ENCODE measurements at regions not wholly inside any gene's neighbourhood (a gene's known extent, or its start where the extent isn't known, plus 50 kb on each side); places are given as distances from the start of the nearest gene placed in this dataset.

DNA sequence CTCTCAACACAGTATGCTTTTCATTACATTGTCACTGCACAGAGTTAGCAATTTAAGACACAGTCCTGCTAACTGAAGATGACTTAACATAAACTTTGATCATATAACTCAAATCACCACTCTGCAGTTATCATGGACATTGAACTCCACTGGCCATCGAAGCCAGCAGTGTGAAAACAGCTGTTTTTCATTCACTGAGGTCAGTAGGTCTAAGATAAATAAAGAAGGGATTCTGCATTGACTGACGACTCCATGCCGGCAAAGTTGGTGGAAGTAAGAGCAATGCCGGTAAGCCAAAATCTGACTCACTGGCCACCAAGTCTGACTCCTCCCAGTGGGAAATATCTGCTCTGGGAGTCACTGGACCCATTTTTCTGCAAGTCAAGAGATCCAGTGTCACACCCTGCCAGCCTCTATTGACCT lies 449.9 kb upstream of the ANKRD30A start:
- Histone ChIP-seq H3K9me1 (replicated peaks; ENCODE audit: control insufficient read depth, extremely low read depth, insufficient read depth, low read length) (no peaks in the 10 kb centered on the region), H2AFZ (ENCODE audit: low read depth, low read length) (no peak overlapping the region), H3K9ac (replicated peaks; ENCODE audit: extremely low read depth, insufficient read depth, low read length) (no peak overlapping the region), H3K79me2 (ENCODE audit: control insufficient read depth, insufficient read depth, low read length) (no peaks in the 10 kb centered on the region), H3K4me2 (ENCODE audit: insufficient read depth, low read length) (no peak overlapping the region), H3K4me1 (ENCODE audit: control insufficient read depth, extremely low read depth, insufficient read depth, low read length) (peaks cover 3% of the 10 kb centered on the region), H4K20me1 (replicated peaks; ENCODE audit: control insufficient read depth, extremely low read depth, insufficient read depth, low read length) (no peaks in the 10 kb centered on the region), H3K4me3 (replicated peaks in 1 of 3; ENCODE audit: insufficient read depth in 1 of 3, low read depth in 1 of 3, low read length in 3 of 3) (no peak overlapping the region), H3K9me3 (replicated peaks; ENCODE audit: control insufficient read depth, insufficient read depth, low read length) (no peaks in the 10 kb centered on the region), H3K27me3 (ENCODE audit: control insufficient read depth in 2 of 2, insufficient read depth in 2 of 2, low read length in 2 of 2) (no peaks in the 10 kb centered on the region), H3K36me3 (ENCODE audit: control insufficient read depth in 2 of 2, extremely low read depth in 1 of 2, insufficient read depth in 2 of 2, low read length in 2 of 2) (no peaks in the 10 kb centered on the region), H3K27ac (ENCODE audit: insufficient read depth, low read depth, low read length) (no peak overlapping the region)
- POLR2A ChIA-PET = no interaction called here
- no TSS peak for BruUV-seq (replicated peaks)
- dilution Hi-C loops (cut with MboI; ENCODE audit: extremely low pct_ligation_motif_present, low sequenced_read_pairs) = no loop called here
- no peak for FAIRE-seq
- no peak for DNase-seq (ENCODE audit: low read depth, low spot score)
- TF ChIP-seq, protein P1, sequence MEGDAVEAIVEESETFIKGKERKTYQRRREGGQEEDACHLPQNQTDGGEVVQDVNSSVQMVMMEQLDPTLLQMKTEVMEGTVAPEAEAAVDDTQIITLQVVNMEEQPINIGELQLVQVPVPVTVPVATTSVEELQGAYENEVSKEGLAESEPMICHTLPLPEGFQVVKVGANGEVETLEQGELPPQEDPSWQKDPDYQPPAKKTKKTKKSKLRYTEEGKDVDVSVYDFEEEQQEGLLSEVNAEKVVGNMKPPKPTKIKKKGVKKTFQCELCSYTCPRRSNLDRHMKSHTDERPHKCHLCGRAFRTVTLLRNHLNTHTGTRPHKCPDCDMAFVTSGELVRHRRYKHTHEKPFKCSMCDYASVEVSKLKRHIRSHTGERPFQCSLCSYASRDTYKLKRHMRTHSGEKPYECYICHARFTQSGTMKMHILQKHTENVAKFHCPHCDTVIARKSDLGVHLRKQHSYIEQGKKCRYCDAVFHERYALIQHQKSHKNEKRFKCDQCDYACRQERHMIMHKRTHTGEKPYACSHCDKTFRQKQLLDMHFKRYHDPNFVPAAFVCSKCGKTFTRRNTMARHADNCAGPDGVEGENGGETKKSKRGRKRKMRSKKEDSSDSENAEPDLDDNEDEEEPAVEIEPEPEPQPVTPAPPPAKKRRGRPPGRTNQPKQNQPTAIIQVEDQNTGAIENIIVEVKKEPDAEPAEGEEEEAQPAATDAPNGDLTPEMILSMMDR (IDR thresholded peaks at IDR 0.05; ENCODE audit: extremely low read depth in 1 of 2, insufficient read depth in 1 of 2, low read depth in 1 of 2, low read length in 2 of 2) = no peak
- TF ChIP-seq GATA2 (IDR thresholded peaks at IDR 0.05; ENCODE audit: insufficient read depth, insufficient read length, low read depth, low read length) (no peak), FOS (IDR thresholded peaks at IDR 0.05; ENCODE audit: borderline replicate concordance, insufficient read depth, low read length) (no peak), POLR2AphosphoS5 (IDR thresholded peaks at IDR 0.05; ENCODE audit: insufficient read depth, low read depth, low read length) (no peak), MYC (IDR thresholded peaks at IDR 0.05; ENCODE audit: low read depth, low read length) (no peak), POLR2A (IDR thresholded peaks at IDR 0.05; ENCODE audit: low read depth, low read length) (no peak), EZH2 (IDR thresholded peaks at IDR 0.05; ENCODE audit: borderline replicate concordance, low read depth, low read length, severe bottlenecking) (no peak), JUN (IDR thresholded peaks at IDR 0.05; ENCODE audit: borderline replicate concordance, insufficient read depth, insufficient read length, low read depth) (no peak)
- TF ChIP-seq, protein P2, sequence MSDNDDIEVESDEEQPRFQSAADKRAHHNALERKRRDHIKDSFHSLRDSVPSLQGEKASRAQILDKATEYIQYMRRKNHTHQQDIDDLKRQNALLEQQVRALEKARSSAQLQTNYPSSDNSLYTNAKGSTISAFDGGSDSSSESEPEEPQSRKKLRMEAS (IDR thresholded peaks at IDR 0.05; ENCODE audit: insufficient read depth, insufficient read length) = no peak
- intact Hi-C loops (cut with micrococcal nuclease) = no loop called here
- CTCF ChIA-PET = no interaction called here

Data from endothelial cell of umbilical vein (primary cell).